GM12873 (cell line): ENCODE measurements at regions not wholly inside any gene's neighbourhood (a gene's known extent, or its start where the extent isn't known, plus 50 kb on each side); places are given as distances from the start of the nearest gene placed in this dataset.

Experiments
- TF ChIP-seq, protein P1 (sequence below): IDR thresholded peaks from 2 replicates; pipeline ENCODE4 v1.5.1; 2012; ENCODE audit warnings: low read depth, mild to moderate bottlenecking, moderate library complexity, low read length, control low read depth; ENCODE audit not compliant: insufficient read depth; ENCODE audit errors: missing control alignments

- TF ChIP-seq, protein P1, sequence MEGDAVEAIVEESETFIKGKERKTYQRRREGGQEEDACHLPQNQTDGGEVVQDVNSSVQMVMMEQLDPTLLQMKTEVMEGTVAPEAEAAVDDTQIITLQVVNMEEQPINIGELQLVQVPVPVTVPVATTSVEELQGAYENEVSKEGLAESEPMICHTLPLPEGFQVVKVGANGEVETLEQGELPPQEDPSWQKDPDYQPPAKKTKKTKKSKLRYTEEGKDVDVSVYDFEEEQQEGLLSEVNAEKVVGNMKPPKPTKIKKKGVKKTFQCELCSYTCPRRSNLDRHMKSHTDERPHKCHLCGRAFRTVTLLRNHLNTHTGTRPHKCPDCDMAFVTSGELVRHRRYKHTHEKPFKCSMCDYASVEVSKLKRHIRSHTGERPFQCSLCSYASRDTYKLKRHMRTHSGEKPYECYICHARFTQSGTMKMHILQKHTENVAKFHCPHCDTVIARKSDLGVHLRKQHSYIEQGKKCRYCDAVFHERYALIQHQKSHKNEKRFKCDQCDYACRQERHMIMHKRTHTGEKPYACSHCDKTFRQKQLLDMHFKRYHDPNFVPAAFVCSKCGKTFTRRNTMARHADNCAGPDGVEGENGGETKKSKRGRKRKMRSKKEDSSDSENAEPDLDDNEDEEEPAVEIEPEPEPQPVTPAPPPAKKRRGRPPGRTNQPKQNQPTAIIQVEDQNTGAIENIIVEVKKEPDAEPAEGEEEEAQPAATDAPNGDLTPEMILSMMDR: no peak
These were observed 52.3 kb upstream of the DLK1 start for GRCh38 chr14:100674428-100674827.

DNA sequence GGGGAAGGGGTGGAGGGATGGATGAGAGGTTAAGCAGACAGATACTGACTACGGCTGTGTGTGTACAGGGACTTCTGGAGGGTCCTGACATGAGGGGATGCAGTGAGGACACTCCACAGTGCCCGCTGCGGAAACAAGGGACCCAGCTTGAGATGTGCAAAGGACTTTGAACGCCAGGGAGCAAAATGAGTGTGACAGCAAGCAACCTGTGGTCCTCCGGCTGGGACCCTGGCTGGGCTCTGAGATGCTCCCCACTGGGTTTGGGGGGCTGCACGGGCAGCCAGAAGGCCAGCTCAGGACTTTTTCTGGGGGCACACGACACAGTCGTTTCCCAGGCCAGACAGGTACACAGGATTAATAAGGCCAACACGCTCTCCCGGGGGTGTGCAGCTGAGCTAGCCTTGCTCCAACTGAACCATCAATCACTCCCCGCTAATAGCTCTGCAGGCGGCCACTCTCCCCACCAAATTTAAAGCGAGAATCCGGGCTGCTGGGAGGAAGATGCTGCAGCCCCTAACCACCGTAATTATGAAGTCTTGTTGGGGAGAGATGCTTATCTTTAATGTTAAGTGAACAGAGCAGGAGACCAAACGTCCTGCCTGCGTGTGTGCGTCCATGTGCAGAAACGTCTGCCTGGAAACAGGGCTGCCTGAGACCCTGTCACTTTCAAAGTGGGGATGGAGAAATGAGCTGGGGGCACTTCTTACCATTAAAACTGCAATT lies 51.6 kb upstream of the DLK1 start:
- TF ChIP-seq, protein P1: no peak

- TF ChIP-seq, protein P1: no peak
These were observed 50.7 kb upstream of the DLK1 start for GRCh38 chr14:100675699-100676684.
